CD8-positive, alpha-beta memory T cell (primary cell): ENCODE measurements at regions not wholly inside any gene's neighbourhood (a gene's known extent, or its start where the extent isn't known, plus 50 kb on each side); places are given as distances from the start of the nearest gene placed in this dataset.

Source experiments
- CTCF ChIA-PET: fragments of 350-600 bp; sonication (Branson Sonifier 250); formaldehyde crosslinking; loops from one replicate; lab custom pipeline; 2021; ENCODE audit warnings: antibody characterized with exemption; lab: Charles Lee
- POLR2A ChIA-PET: fragments of 350-600 bp; sonication (Branson Sonifier 250); formaldehyde crosslinking; loops from one replicate; lab custom pipeline; 2021; ENCODE audit warnings: antibody characterized with exemption; lab: Charles Lee
- DNase-seq, 5 donors: peaks; one replicate each; pipeline versions ENCODE4 v3.0.0 to v3.0.0-alpha.2; 2020 to 2022; ENCODE audit warnings: mixed read lengths in 1 of 5
- H3K27ac ChIP-seq: one replicate; pipeline ENCODE4 v1.7.0; 2013; ENCODE audit warnings: low read depth, mild to moderate bottlenecking, low read length, moderate library complexity
- H3K27me3 ChIP-seq: 2 replicates; pipeline ENCODE4 v1.7.0; 2013; ENCODE audit warnings: low read length, mild to moderate bottlenecking; ENCODE audit not compliant: insufficient read depth, poor library complexity, severe bottlenecking
- H3K36me3 ChIP-seq: 2 replicates; pipeline ENCODE4 v1.7.0; 2013; ENCODE audit warnings: mild to moderate bottlenecking, low read length, moderate library complexity; ENCODE audit not compliant: insufficient read depth
- H3K4me1 ChIP-seq: 2 replicates; pipeline ENCODE4 v1.7.0; 2013; ENCODE audit warnings: mild to moderate bottlenecking, low read length, moderate library complexity; ENCODE audit not compliant: insufficient read depth
- H3K4me3 ChIP-seq: 2 replicates; pipeline ENCODE4 v1.7.0; 2013; ENCODE audit warnings: mild to moderate bottlenecking, low read length
- H3K9me3 ChIP-seq: 2 replicates; pipeline ENCODE4 v1.7.0; 2013; ENCODE audit warnings: mild to moderate bottlenecking, low read length
- H3K27ac Mint-ChIP-seq, 8 donors: one replicate each; pipeline ENCODE4 v1.8.0; 2020 to 2021; ENCODE audit warnings: mixed read lengths in 8 of 8, mild to moderate bottlenecking in 6 of 8, inconsistent platforms in 3 of 8, moderate library complexity in 3 of 8
- H3K27me3 Mint-ChIP-seq, 2 donors: one replicate each; pipeline ENCODE4 v1.8.0; 2020 to 2021; ENCODE audit warnings: mixed read lengths in 2 of 2, mild to moderate bottlenecking in 1 of 2, moderate library complexity in 1 of 2
- H3K36me3 Mint-ChIP-seq, 3 donors: one replicate each; pipeline ENCODE4 v1.8.0; 2020 to 2021; ENCODE audit warnings: mixed read lengths in 3 of 3, inconsistent platforms in 1 of 3, mild to moderate bottlenecking in 1 of 3
- H3K4me1 Mint-ChIP-seq, 3 donors: one replicate each; pipeline ENCODE4 v1.8.0; 2020 to 2021; ENCODE audit warnings: mixed read lengths in 3 of 3, inconsistent platforms in 1 of 3, mild to moderate bottlenecking in 1 of 3
- H3K4me3 Mint-ChIP-seq, 7 donors: one replicate each; pipeline ENCODE4 v1.8.0; 2020 to 2021; ENCODE audit warnings: mixed read lengths in 7 of 7, mild to moderate bottlenecking in 6 of 7, moderate library complexity in 4 of 7, inconsistent platforms in 2 of 7
- H3K9me3 Mint-ChIP-seq, 5 donors: one replicate each; pipeline ENCODE4 v1.8.0; 2020 to 2022; ENCODE audit warnings: mixed read lengths in 5 of 5, mild to moderate bottlenecking in 3 of 5, moderate library complexity in 2 of 5, inconsistent platforms in 1 of 5

GRCh38 chr6:165722022-165722421, 59.0 kb upstream of the PDE10A start:
- Mint-ChIP-seq H3K9me3 (peaks cover 0 to 2% (median 0%) of the 10 kb centered on the region in 5 donors), H3K4me3 (no peak overlapping the region), H3K27me3 (no peaks in the 10 kb centered on the region), H3K27ac (no peak overlapping the region), H3K4me1 (no peaks in the 10 kb centered on the region), H3K36me3 (no peaks in the 10 kb centered on the region)
- ChIA-PET POLR2A (no interaction called here), CTCF (no interaction called here)
- H3K27me3 ChIP-seq: no peaks in the 10 kb centered on the region
- H3K9me3 ChIP-seq: no peaks in the 10 kb centered on the region
- no peak overlapping the region for H3K4me3 ChIP-seq
- H3K4me1 ChIP-seq: no peaks in the 10 kb centered on the region
- H3K36me3 ChIP-seq: no peaks in the 10 kb centered on the region
- H3K27ac ChIP-seq: no peak overlapping the region
- DNase-seq: no peak

GRCh38 chr6:165721356-165721755, 58.3 kb upstream of the PDE10A start:
- no peaks in the 10 kb centered on the region for H3K27me3 Mint-ChIP-seq
- no peak overlapping the region for H3K4me3 Mint-ChIP-seq
- no peaks in the 10 kb centered on the region for H3K27me3 ChIP-seq
- no peak overlapping the region for H3K27ac ChIP-seq
- ChIA-PET POLR2A (no interaction called here), CTCF (no interaction called here)
- no peak for DNase-seq
- no peak overlapping the region for H3K27ac Mint-ChIP-seq
- H3K4me1 ChIP-seq: no peaks in the 10 kb centered on the region
- peaks cover 0 to 2% (median 0%) of the 10 kb centered on the region in 5 donors for H3K9me3 Mint-ChIP-seq
- H3K36me3 Mint-ChIP-seq: no peaks in the 10 kb centered on the region
- no peak overlapping the region for H3K4me3 ChIP-seq
- H3K4me1 Mint-ChIP-seq: no peaks in the 10 kb centered on the region
- no peaks in the 10 kb centered on the region for H3K36me3 ChIP-seq
- no peaks in the 10 kb centered on the region for H3K9me3 ChIP-seq

- POLR2A ChIA-PET: no interaction called here
- Mint-ChIP-seq H3K4me3 (no peak overlapping the region), H3K4me1 (no peaks in the 10 kb centered on the region), H3K9me3 (peaks cover 0 to 2% (median 0%) of the 10 kb centered on the region in 5 donors), H3K27me3 (peaks cover 0 to 3% of the 10 kb centered on the region in 2 donors), H3K36me3 (no peaks in the 10 kb centered on the region), H3K27ac (no peak overlapping the region)
- H3K4me1 ChIP-seq: no peaks in the 10 kb centered on the region
- no peaks in the 10 kb centered on the region for H3K9me3 ChIP-seq
- H3K27ac ChIP-seq: no peak overlapping the region
- no peaks in the 10 kb centered on the region for H3K27me3 ChIP-seq
- H3K36me3 ChIP-seq: no peaks in the 10 kb centered on the region
- no peak overlapping the region for H3K4me3 ChIP-seq
- DNase-seq: no peak
- CTCF ChIA-PET: no interaction called here
Observed at GRCh38 chr6:165718491-165718891, 55.5 kb upstream of the PDE10A start.

- Mint-ChIP-seq H3K9me3 (peaks cover 0 to 2% (median 0%) of the 10 kb centered on the region in 5 donors), H3K27ac (no peak overlapping the region), H3K4me1 (no peaks in the 10 kb centered on the region), H3K36me3 (no peaks in the 10 kb centered on the region), H3K4me3 (no peak overlapping the region), H3K27me3 (peaks cover 0 to 5% of the 10 kb centered on the region in 2 donors)
- no peaks in the 10 kb centered on the region for H3K9me3 ChIP-seq
- H3K36me3 ChIP-seq: no peaks in the 10 kb centered on the region
- no peaks in the 10 kb centered on the region for H3K4me1 ChIP-seq
- ChIA-PET CTCF (no interaction called here), POLR2A (no interaction called here)
- no peaks in the 10 kb centered on the region for H3K27me3 ChIP-seq
- no peak overlapping the region for H3K4me3 ChIP-seq
- no peak overlapping the region for H3K27ac ChIP-seq
- DNase-seq: no peak
Observed at GRCh38 chr6:165717732-165718465, 54.9 kb upstream of the PDE10A start.

GRCh38 chr6:165716886-165717285, 53.8 kb upstream of the PDE10A start:
- no peak overlapping the region for H3K4me3 Mint-ChIP-seq
- H3K36me3 Mint-ChIP-seq: no peaks in the 10 kb centered on the region
- H3K27ac ChIP-seq: no peak overlapping the region
- H3K4me3 ChIP-seq: no peak overlapping the region
- H3K36me3 ChIP-seq: no peaks in the 10 kb centered on the region
- H3K9me3 Mint-ChIP-seq: peaks cover 0 to 2% (median 0%) of the 10 kb centered on the region in 5 donors
- H3K9me3 ChIP-seq: no peaks in the 10 kb centered on the region
- no peak for DNase-seq
- H3K4me1 ChIP-seq: no peaks in the 10 kb centered on the region
- CTCF ChIA-PET: no interaction called here
- POLR2A ChIA-PET: no interaction called here
- H3K27ac Mint-ChIP-seq: no peak overlapping the region
- H3K27me3 Mint-ChIP-seq: peaks cover 0 to 5% of the 10 kb centered on the region in 2 donors
- H3K27me3 ChIP-seq: no peaks in the 10 kb centered on the region
- no peaks in the 10 kb centered on the region for H3K4me1 Mint-ChIP-seq

- DNase-seq: no peak
- Histone ChIP-seq H3K4me1 (no peaks in the 10 kb centered on the region), H3K27ac (no peak overlapping the region), H3K36me3 (no peaks in the 10 kb centered on the region), H3K4me3 (no peak overlapping the region), H3K9me3 (no peaks in the 10 kb centered on the region), H3K27me3 (no peaks in the 10 kb centered on the region)
- Mint-ChIP-seq H3K36me3 (no peaks in the 10 kb centered on the region), H3K4me3 (no peak overlapping the region), H3K9me3 (peaks cover 0 to 2% (median 0%) of the 10 kb centered on the region in 5 donors), H3K27me3 (peaks cover 0 to 7% of the 10 kb centered on the region in 2 donors), H3K4me1 (no peaks in the 10 kb centered on the region), H3K27ac (no peak overlapping the region)
- ChIA-PET CTCF (no interaction called here), POLR2A (no interaction called here)
Observed at GRCh38 chr6:165715428-165715827, 52.4 kb upstream of the PDE10A start.

GRCh38 chr6:165714907-165715306, 51.9 kb upstream of the PDE10A start:
- H3K27me3 Mint-ChIP-seq: peaks cover 0 to 7% of the 10 kb centered on the region in 2 donors

GRCh38 chr6:165713845-165714466, 50.9 kb upstream of the PDE10A start:
- Mint-ChIP-seq H3K27me3 (peaks cover 0 to 7% of the 10 kb centered on the region in 2 donors), H3K36me3 (no peaks in the 10 kb centered on the region)
- no peaks in the 10 kb centered on the region for H3K27me3 ChIP-seq

More at GRCh38 chr6:165714907-165715306, 51.9 kb upstream of the PDE10A start:
- Histone ChIP-seq H3K36me3 (no peaks in the 10 kb centered on the region), H3K4me3 (no peak overlapping the region), H3K9me3 (no peaks in the 10 kb centered on the region), H3K27me3 (no peaks in the 10 kb centered on the region), H3K27ac (no peak overlapping the region), H3K4me1 (no peaks in the 10 kb centered on the region)
- H3K9me3 Mint-ChIP-seq: peaks cover 0 to 3% (median 0%) of the 10 kb centered on the region in 5 donors
- no peaks in the 10 kb centered on the region for H3K36me3 Mint-ChIP-seq
- no peak for DNase-seq
- ChIA-PET POLR2A (no interaction called here), CTCF (no interaction called here)
- H3K27ac Mint-ChIP-seq: no peak overlapping the region
- no peaks in the 10 kb centered on the region for H3K4me1 Mint-ChIP-seq
- H3K4me3 Mint-ChIP-seq: no peak overlapping the region

More at GRCh38 chr6:165713845-165714466, 50.9 kb upstream of the PDE10A start:
- no peak for DNase-seq
- POLR2A ChIA-PET: no interaction called here
- Histone ChIP-seq H3K9me3 (no peaks in the 10 kb centered on the region), H3K4me3 (no peak overlapping the region), H3K4me1 (no peaks in the 10 kb centered on the region), H3K36me3 (no peaks in the 10 kb centered on the region), H3K27ac (no peak overlapping the region)
- Mint-ChIP-seq H3K27ac (no peak overlapping the region), H3K9me3 (peaks cover 0 to 4% (median 0%) of the 10 kb centered on the region in 5 donors), H3K4me3 (no peak overlapping the region), H3K4me1 (no peaks in the 10 kb centered on the region)
- CTCF ChIA-PET: no interaction called here
